C4-2B (cell line): ENCODE measurements at regions not wholly inside any gene's neighbourhood (a gene's known extent, or its start where the extent isn't known, plus 50 kb on each side); places are given as distances from the start of the nearest gene placed in this dataset.

Source experiments
- CTCF ChIP-seq: fragments of 450-650 bp; conservative IDR thresholded peaks from 2 replicates; pipeline ENCODE4 v1.5.1; 2017; ENCODE audit warnings: mild to moderate bottlenecking
- ZFX ChIP-seq: fragments of 450-650 bp; IDR thresholded peaks from 2 replicates; pipeline ENCODE4 v1.6.1; 2017

- no peak for TF ChIP-seq CTCF
- no peak for TF ChIP-seq ZFX
These were observed 643.3 kb downstream of the SLITRK5 start for GRCh38 chr13:88314496-88314895.
